HG02870 (cell line): ENCODE measurements at regions not wholly inside any gene's neighbourhood (a gene's known extent, or its start where the extent isn't known, plus 50 kb on each side); places are given as distances from the start of the nearest gene placed in this dataset.

Experiments
- ATAC-seq: cut with Tn5 transposase; IDR thresholded peaks from one replicate; pipeline ENCODE4 v1.9.1; 2021; ENCODE audit warnings: mild to moderate bottlenecking, moderate library complexity; ENCODE audit not compliant: unreplicated experiment

DNA sequence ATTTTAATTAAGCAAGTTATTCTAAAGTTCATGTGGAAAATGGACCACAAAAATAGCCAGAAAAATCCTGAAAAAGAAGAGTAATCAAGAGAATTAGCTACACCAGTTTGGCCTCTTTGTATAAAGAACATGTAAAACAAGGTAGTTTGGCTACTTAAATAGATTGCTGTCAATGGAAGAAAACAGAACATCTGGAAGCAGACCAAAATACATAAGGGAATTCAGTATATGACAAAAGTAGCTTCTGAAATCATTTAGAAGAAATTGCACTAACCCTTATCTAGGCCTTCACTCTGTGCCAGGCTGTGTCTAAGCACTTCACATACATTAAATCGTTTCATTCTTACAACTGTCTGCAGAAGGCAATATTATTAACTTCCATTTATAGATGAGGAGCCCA is 156.6 kb downstream of the PRDM6 start:
- no peak for ATAC-seq

DNA sequence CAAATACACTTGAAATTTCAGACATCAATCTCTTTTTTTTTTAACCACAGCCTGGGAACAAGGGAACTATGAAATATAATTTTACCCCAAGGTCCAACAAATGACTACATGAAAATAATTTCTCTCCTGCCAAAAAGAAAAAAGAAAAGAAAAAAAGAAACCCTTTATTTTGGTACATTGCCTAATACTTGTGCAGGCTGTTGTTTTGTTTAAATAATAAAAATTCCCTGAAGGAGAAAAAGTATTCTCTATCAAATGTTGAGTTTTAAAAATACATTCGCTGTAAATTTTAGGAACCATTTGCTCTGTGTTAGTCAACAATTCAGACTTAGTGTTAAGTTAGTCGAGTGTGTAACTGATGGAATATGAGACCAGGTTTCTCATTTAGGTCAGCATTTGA is 155.4 kb downstream of the PRDM6 start:
- no peak for ATAC-seq
